HepG2 (cell line): ENCODE measurements at regions not wholly inside any gene's neighbourhood (a gene's known extent, or its start where the extent isn't known, plus 50 kb on each side); places are given as distances from the start of the nearest gene placed in this dataset.
A peak's percentile ranks its signal among the peaks of the same experiment; 100 is the strongest.

ENCODE experiments used
- ATAC-seq: fragments of 200-7000 bp; cut with Tn5 transposase; 3 replicates; pipeline ENCODE4 v1.9.1; 2020; ENCODE audit warnings: mild to moderate bottlenecking, moderate library complexity
- BruUV-seq: library from RNA; stranded (reverse); fragments of 400-500 nt; replicated peaks from 2 replicates; lab custom pipeline; 2021; lab: Mats Ljungman, UMichigan
- CTCF ChIA-PET: fragments of 300-600 bp; formaldehyde crosslinking; extraction: SDS; loops from one replicate; lab custom pipeline; 2021; ENCODE audit warnings: low total read pairs, inconsistent platforms, low intra/inter-chr PET ratio; lab: Yijun Ruan, JAX
- POLR2A ChIA-PET: fragments of 350-600 bp; sonication (Branson Sonifier 250); formaldehyde crosslinking; loops from one replicate; lab custom pipeline; 2020; ENCODE audit warnings: antibody characterized with exemption, inconsistent platforms; lab: Yijun Ruan, JAX
- DNase-seq: peaks from one replicate; pipeline ENCODE4 v3.0.0-alpha.2; 2015; ENCODE audit warnings: low spot score
- FAIRE-seq: peaks from 3 replicates; lab custom pipeline; 2011; peaks lifted over from hg19 to GRCh38; lab: Jason Lieb, UNC
- H2AFZ ChIP-seq: one replicate; pipeline ENCODE4 v1.6.1; 2011; ENCODE audit warnings: low read length, inconsistent platforms
- H3K27ac ChIP-seq: fragments of 300-600 bp; 3 replicates; pipeline ENCODE4 v1.8.0; 2011; ENCODE audit warnings: mixed run types, mild to moderate bottlenecking, mixed read lengths, low read length, inconsistent platforms; ENCODE audit not compliant: insufficient read depth; ENCODE audit errors: extremely low read length
- H3K27me3 ChIP-seq, 2 experiments: fragments of 200-600 bp in 1 of 2; 2 replicates in 1 of 2; 3 replicates in 1 of 2; pipeline versions ENCODE4 v1.6.0 to v1.8.0; 2011; ENCODE audit warnings: low read length in 2 of 2, mild to moderate bottlenecking in 2 of 2, moderate library complexity in 2 of 2, inconsistent platforms in 1 of 2; ENCODE audit not compliant: insufficient read depth in 2 of 2, control insufficient read depth in 1 of 2
- H3K36me3 ChIP-seq, 2 experiments: fragments of 200-600 bp in 1 of 2; replicated peaks in 1 of 2; 2 replicates in 1 of 2; 3 replicates in 1 of 2; pipeline versions ENCODE4 v1.5.1 to v1.8.0; 2011; ENCODE audit warnings: low read length in 2 of 2, inconsistent platforms in 1 of 2; ENCODE audit not compliant: insufficient read depth in 2 of 2, control insufficient read depth in 1 of 2
- H3K4me1 ChIP-seq: 2 replicates; pipeline ENCODE4 v1.5.1; 2012; ENCODE audit warnings: low read length, inconsistent platforms; ENCODE audit not compliant: insufficient read depth
- H3K4me2 ChIP-seq: 2 replicates; pipeline ENCODE4 v1.6.0; 2011; ENCODE audit warnings: low read depth, low read length, inconsistent platforms
- H3K4me3 ChIP-seq, 3 experiments: fragments of 200-600 bp in 1 of 3; sonication (generic), shearing (Covaris generic) in 1 of 3; replicated peaks in 1 of 3; 2 replicates each; pipeline ENCODE4 v1.5.1; 2011 to 2016; ENCODE audit warnings: low read length in 3 of 3, inconsistent platforms in 2 of 3, low read depth in 2 of 3, mild to moderate bottlenecking in 2 of 3, control low read depth in 1 of 3, mixed read lengths in 1 of 3; ENCODE audit not compliant: insufficient read depth in 1 of 3
- H3K79me2 ChIP-seq: one replicate; pipeline ENCODE4 v1.6.1; 2011; ENCODE audit warnings: low read length, inconsistent platforms; ENCODE audit not compliant: insufficient read depth
- H3K9ac ChIP-seq: 2 replicates; pipeline ENCODE4 v1.6.0; 2011; ENCODE audit warnings: mild to moderate bottlenecking, low read depth, low read length, inconsistent platforms; ENCODE audit not compliant: insufficient read depth
- H3K9me3 ChIP-seq: 2 replicates; pipeline ENCODE4 v1.5.1; 2012; ENCODE audit warnings: mild to moderate bottlenecking, low read length
- H4K20me1 ChIP-seq: 2 replicates; pipeline ENCODE4 v1.6.0; 2011; ENCODE audit warnings: inconsistent platforms, mild to moderate bottlenecking, low read length, moderate library complexity; ENCODE audit not compliant: insufficient read depth
- BCLAF1 ChIP-seq: fragments of 450-650 bp; IDR thresholded peaks from 2 replicates; pipeline ENCODE4 v1.6.1; 2017; ENCODE audit warnings: mild to moderate bottlenecking
- CEBPB ChIP-seq: IDR thresholded peaks from 2 replicates; pipeline ENCODE4 v1.6.1; 2011; ENCODE audit warnings: low read depth, low read length, improper control_type of control experiment, borderline replicate concordance
- JARID2 ChIP-seq: sonication (generic); formaldehyde crosslinking; IDR thresholded peaks from 2 replicates; pipeline ENCODE4 v1.8.1; 2023; ENCODE audit warnings: missing genetic modification reagents, inconsistent platforms; ENCODE audit not compliant: insufficient replicate concordance
- KMT2A ChIP-seq: sonication (generic); formaldehyde crosslinking; IDR thresholded peaks from 2 replicates; pipeline ENCODE4 v1.4.0; 2020; ENCODE audit warnings: missing genetic modification reagents
- ZBED4 ChIP-seq: sonication (generic); formaldehyde crosslinking; IDR thresholded peaks from 2 replicates; pipeline ENCODE4 v1.4.0; 2020; ENCODE audit warnings: missing genetic modification reagents, borderline replicate concordance
- WGBS: methylation state at CpG from one replicate; pipeline ENCODE4 v1.1.6; 2017; ENCODE audit warnings: low lambda C conversion rate; 5-methylcytosine and 5-hydroxymethylcytosine counted together
- in situ Hi-C: cut with HindIII; loops from 2 replicates; pipeline ENCODE4 v1.10.0; 2017; ENCODE audit warnings: low pct_unique_long_range_greater_than_20kb; ENCODE audit not compliant: extremely low pct_ligation_motif_present
- intact Hi-C: fragments of 100-400 bp; cut with micrococcal nuclease; formaldehyde crosslinking; loops from one replicate; pipeline ENCODE4 v1.10.0; 2022; ENCODE audit not compliant: unreplicated experiment

- TF ChIP-seq CEBPB (peak; percentile 45; the same call in 1 of the 2 replicates), KMT2A (CRISPR knock-in tag) (no peak), ZBED4 (CRISPR knock-in tag) (no peak), BCLAF1 (no peak), JARID2 (CRISPR knock-in tag) (no peak)
- in situ Hi-C loops (no loop called here), intact Hi-C loops (no loop called here)
- Histone ChIP-seq H3K27ac (no peak overlapping the region), H3K79me2 (no peaks in the 10 kb centered on the region), H3K4me3 (no peak overlapping the region), H3K9me3 (no peaks in the 10 kb centered on the region), H2AFZ (no peak overlapping the region), H3K9ac (no peak overlapping the region), H3K36me3 (no peaks in the 10 kb centered on the region), H4K20me1 (no peaks in the 10 kb centered on the region), H3K4me2 (no peak overlapping the region), H3K4me1 (no peaks in the 10 kb centered on the region), H3K27me3 (no peaks in the 10 kb centered on the region; a peak in 1 of 5 replicates)
- DNase-seq (no peak), FAIRE-seq (no peak), ATAC-seq (no peak)
- ChIA-PET POLR2A (no interaction called here), CTCF (no interaction called here)
- no TSS peak for BruUV-seq
- 47% methylated on average over 5 of the region's 5 CpGs for WGBS
Measured at GRCh38 chr1:112242470-112242869, 153.5 kb upstream of the CTTNBP2NL start.
